Ammon's horn (tissue), 1 donor: ENCODE measurements at regions not wholly inside any gene's neighbourhood (a gene's known extent, or its start where the extent isn't known, plus 50 kb on each side); places are given as distances from the start of the nearest gene placed in this dataset.
A peak's percentile ranks its signal among the peaks of the same experiment; 100 is the strongest.
"Not testable (repeated sequence)": the region's sequence is repeated elsewhere in the genome, so short reads cannot be mapped to it uniquely, and the experiment has no call there.

Experiments
- DNase-seq: peaks from one replicate; pipeline ENCODE4 v3.0.0-alpha.2; 2016; ENCODE audit warnings: low spot score

GRCh38 chr2:36235426-36235825 is 120.2 kb upstream of the CRIM1 start:
- no peak for DNase-seq

GRCh38 chr2:36223259-36223658 is 132.3 kb upstream of the CRIM1 start:
- no peak for DNase-seq

GRCh38 chr2:36222485-36222884 is 133.1 kb upstream of the CRIM1 start:
- no peak for DNase-seq

GRCh38 chr2:36214691-36215090 is 140.9 kb upstream of the CRIM1 start:
- no peak for DNase-seq

GRCh38 chr2:36203366-36203765 is 152.2 kb upstream of the CRIM1 start:
- DNase-seq, result no peak

- DNase-seq, result no peak
Measured at GRCh38 chr2:36197181-36197971, 158.2 kb upstream of the CRIM1 start.

- peak; percentile 21 for DNase-seq
Measured at GRCh38 chr2:36193680-36194079, 161.9 kb upstream of the CRIM1 start.

GRCh38 chr2:36192983-36193382 is 162.6 kb upstream of the CRIM1 start:
- DNase-seq, result peak; percentile 7

GRCh38 chr2:36190097-36190496 is 165.5 kb upstream of the CRIM1 start:
- DNase-seq, result no peak

GRCh38 chr2:36185624-36186023 is 170.0 kb upstream of the CRIM1 start:
- DNase-seq, result no peak

- DNase-seq, result no peak
Measured at GRCh38 chr2:36184848-36185247, 170.7 kb upstream of the CRIM1 start.

GRCh38 chr2:36180789-36181482 is 174.6 kb upstream of the CRIM1 start:
- DNase-seq, result not testable (repeated sequence)

GRCh38 chr2:36180293-36180692 is 175.3 kb upstream of the CRIM1 start:
- not testable (repeated sequence) for DNase-seq

GRCh38 chr2:36179668-36180269 is 175.8 kb upstream of the CRIM1 start:
- DNase-seq, result not testable (repeated sequence)

GRCh38 chr2:36178384-36178783 is 177.2 kb upstream of the CRIM1 start:
- DNase-seq, result peak; percentile 35

GRCh38 chr2:36177282-36177681 is 178.3 kb upstream of the CRIM1 start:
- no peak for DNase-seq

- DNase-seq, result no peak
Measured at GRCh38 chr2:36174920-36175319, 180.7 kb upstream of the CRIM1 start.

GRCh38 chr2:36173760-36174404 is 181.7 kb upstream of the CRIM1 start:
- peak; percentile 2 for DNase-seq

GRCh38 chr2:36172824-36173223 is 182.8 kb upstream of the CRIM1 start:
- no peak for DNase-seq

- no peak for DNase-seq
Measured at GRCh38 chr2:36170805-36171204, 184.8 kb upstream of the CRIM1 start.

GRCh38 chr2:36169843-36170242 is 185.7 kb upstream of the CRIM1 start:
- DNase-seq, result no peak

- no peak for DNase-seq
Measured at GRCh38 chr2:36168115-36168514, 187.5 kb upstream of the CRIM1 start.

- DNase-seq, result no peak
Measured at GRCh38 chr2:36165132-36165531, 190.4 kb upstream of the CRIM1 start.
